GM19043 (cell line): ENCODE measurements at regions not wholly inside any gene's neighbourhood (a gene's known extent, or its start where the extent isn't known, plus 50 kb on each side); places are given as distances from the start of the nearest gene placed in this dataset.

ENCODE experiments used
- ATAC-seq: cut with Tn5 transposase; IDR thresholded peaks from one replicate; pipeline ENCODE4 v1.9.1; 2021; ENCODE audit warnings: low read depth; ENCODE audit not compliant: unreplicated experiment

- ATAC-seq = no peak
Measured at GRCh38 chr10:61840403-61840802, 61.1 kb upstream of the ARID5B start.

- ATAC-seq = no peak
Measured at GRCh38 chr10:61841338-61841875, 60.1 kb upstream of the ARID5B start.

- no peak for ATAC-seq
Measured at GRCh38 chr10:61842755-61843497, 58.6 kb upstream of the ARID5B start.

GRCh38 chr10:61844116-61844822 lies 57.2 kb upstream of the ARID5B start:
- ATAC-seq = peak; percentile 54

GRCh38 chr10:61845196-61845949 lies 56.1 kb upstream of the ARID5B start:
- no peak for ATAC-seq

GRCh38 chr10:61845950-61846268 lies 55.6 kb upstream of the ARID5B start:
- ATAC-seq = no peak

GRCh38 chr10:61846370-61847031 lies 55.0 kb upstream of the ARID5B start:
- no peak for ATAC-seq

- no peak for ATAC-seq
Measured at GRCh38 chr10:61847087-61847486, 54.4 kb upstream of the ARID5B start.

GRCh38 chr10:61847640-61848039 lies 53.9 kb upstream of the ARID5B start:
- no peak for ATAC-seq

GRCh38 chr10:61850376-61850775 lies 51.1 kb upstream of the ARID5B start:
- ATAC-seq = no peak
